Gastroesophageal sphincter (tissue), 3 donors: ENCODE measurements at regions not wholly inside any gene's neighbourhood (a gene's known extent, or its start where the extent isn't known, plus 50 kb on each side); places are given as distances from the start of the nearest gene placed in this dataset.

Experiments used
- CTCF ChIP-seq, 4 experiments: fragments of 200-600 bp in 2 of 4; fragments of 450-650 bp in 2 of 4; sonication (generic) in 1 of 4; IDR thresholded peaks; one replicate each; pipeline ENCODE4 v1.5.1; 2017 to 2019; ENCODE audit warnings: antibody characterized with exemption in 4 of 4, mild to moderate bottlenecking in 2 of 4, moderate library complexity in 2 of 4
- POLR2A ChIP-seq, 2 donors: fragments of 450-650 bp; IDR thresholded peaks; one replicate each; pipeline ENCODE4 v1.6.1; 2017; ENCODE audit warnings: antibody characterized with exemption in 2 of 2, mild to moderate bottlenecking in 2 of 2, moderate library complexity in 1 of 2

DNA sequence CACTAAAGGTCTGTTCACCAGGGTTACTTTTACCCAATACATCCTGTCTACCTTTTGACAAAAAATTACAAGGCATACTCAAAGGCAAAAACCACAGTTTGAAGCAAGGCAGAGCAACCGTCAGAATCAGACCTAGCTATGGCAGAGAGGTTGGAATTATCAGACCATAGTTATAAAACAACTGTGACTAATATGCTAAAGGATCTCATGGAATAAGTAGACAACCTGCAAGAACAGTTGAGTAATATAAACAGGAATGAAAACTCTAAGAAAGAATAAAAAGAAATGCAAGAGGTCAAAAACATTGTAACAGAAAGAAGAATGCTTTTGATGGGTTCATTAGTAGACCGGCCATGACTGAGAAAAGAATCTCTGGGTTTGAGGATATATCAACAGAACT, 318.8 kb upstream of the KCNH7 start:
- TF ChIP-seq CTCF (IDR thresholded peaks at IDR 0.05) (no peak), POLR2A (IDR thresholded peaks at IDR 0.05) (no peak)
